ENCODE measurements at regions not wholly inside any gene's neighbourhood (a gene's known extent, or its start where the extent isn't known, plus 50 kb on each side); places are given as distances from the start of the nearest gene placed in this dataset.
A peak's percentile ranks its signal among the peaks of the same experiment; 100 is the strongest.

DNA sequence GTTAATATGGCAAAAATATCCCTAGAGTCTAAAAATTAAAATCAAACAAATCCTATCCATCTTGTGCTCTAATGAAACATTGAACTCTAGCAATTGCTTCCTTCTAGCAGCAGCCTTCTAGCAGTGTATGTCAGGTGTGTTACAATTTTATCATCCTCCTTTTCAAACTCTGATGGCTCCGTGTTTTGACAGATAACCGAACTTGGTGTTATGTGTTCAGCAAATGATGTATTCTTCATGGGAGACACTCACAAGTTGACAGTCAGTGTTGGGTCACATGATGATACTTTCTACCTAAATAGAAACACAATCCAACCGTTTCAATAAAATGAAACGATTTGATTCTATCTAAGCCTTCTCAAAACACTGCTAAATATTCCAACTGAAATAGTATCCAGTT, 525.3 kb upstream of the NOVA1 start:
- TF ChIP-seq, protein P1, sequence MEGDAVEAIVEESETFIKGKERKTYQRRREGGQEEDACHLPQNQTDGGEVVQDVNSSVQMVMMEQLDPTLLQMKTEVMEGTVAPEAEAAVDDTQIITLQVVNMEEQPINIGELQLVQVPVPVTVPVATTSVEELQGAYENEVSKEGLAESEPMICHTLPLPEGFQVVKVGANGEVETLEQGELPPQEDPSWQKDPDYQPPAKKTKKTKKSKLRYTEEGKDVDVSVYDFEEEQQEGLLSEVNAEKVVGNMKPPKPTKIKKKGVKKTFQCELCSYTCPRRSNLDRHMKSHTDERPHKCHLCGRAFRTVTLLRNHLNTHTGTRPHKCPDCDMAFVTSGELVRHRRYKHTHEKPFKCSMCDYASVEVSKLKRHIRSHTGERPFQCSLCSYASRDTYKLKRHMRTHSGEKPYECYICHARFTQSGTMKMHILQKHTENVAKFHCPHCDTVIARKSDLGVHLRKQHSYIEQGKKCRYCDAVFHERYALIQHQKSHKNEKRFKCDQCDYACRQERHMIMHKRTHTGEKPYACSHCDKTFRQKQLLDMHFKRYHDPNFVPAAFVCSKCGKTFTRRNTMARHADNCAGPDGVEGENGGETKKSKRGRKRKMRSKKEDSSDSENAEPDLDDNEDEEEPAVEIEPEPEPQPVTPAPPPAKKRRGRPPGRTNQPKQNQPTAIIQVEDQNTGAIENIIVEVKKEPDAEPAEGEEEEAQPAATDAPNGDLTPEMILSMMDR (IDR thresholded peaks at IDR 0.05; ENCODE audit: poor library complexity, severe bottlenecking), result no peak
- TF ChIP-seq RAD21 (conservative IDR thresholded peaks at IDR 0.05) (no peak), TAF1 (IDR thresholded peaks at IDR 0.05; ENCODE audit: low read depth) (no peak), MXI1 (conservative IDR thresholded peaks at IDR 0.05; ENCODE audit: poor library complexity, severe bottlenecking) (no peak), EP300 (conservative IDR thresholded peaks at IDR 0.05; ENCODE audit: poor library complexity, severe bottlenecking) (peak; percentile 80), POLR2AphosphoS5 (IDR thresholded peaks at IDR 0.05) (peak; percentile 73), SMC3 (conservative IDR thresholded peaks at IDR 0.05; ENCODE audit: poor library complexity) (peak; percentile 15), EZH2 (IDR thresholded peaks at IDR 0.05; ENCODE audit: borderline replicate concordance, insufficient read depth, low read length, poor library complexity, severe bottlenecking) (no peak)
- TF ChIP-seq, protein P2, sequence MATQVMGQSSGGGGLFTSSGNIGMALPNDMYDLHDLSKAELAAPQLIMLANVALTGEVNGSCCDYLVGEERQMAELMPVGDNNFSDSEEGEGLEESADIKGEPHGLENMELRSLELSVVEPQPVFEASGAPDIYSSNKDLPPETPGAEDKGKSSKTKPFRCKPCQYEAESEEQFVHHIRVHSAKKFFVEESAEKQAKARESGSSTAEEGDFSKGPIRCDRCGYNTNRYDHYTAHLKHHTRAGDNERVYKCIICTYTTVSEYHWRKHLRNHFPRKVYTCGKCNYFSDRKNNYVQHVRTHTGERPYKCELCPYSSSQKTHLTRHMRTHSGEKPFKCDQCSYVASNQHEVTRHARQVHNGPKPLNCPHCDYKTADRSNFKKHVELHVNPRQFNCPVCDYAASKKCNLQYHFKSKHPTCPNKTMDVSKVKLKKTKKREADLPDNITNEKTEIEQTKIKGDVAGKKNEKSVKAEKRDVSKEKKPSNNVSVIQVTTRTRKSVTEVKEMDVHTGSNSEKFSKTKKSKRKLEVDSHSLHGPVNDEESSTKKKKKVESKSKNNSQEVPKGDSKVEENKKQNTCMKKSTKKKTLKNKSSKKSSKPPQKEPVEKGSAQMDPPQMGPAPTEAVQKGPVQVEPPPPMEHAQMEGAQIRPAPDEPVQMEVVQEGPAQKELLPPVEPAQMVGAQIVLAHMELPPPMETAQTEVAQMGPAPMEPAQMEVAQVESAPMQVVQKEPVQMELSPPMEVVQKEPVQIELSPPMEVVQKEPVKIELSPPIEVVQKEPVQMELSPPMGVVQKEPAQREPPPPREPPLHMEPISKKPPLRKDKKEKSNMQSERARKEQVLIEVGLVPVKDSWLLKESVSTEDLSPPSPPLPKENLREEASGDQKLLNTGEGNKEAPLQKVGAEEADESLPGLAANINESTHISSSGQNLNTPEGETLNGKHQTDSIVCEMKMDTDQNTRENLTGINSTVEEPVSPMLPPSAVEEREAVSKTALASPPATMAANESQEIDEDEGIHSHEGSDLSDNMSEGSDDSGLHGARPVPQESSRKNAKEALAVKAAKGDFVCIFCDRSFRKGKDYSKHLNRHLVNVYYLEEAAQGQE (IDR thresholded peaks at IDR 0.05; ENCODE audit: borderline replicate concordance), result no peak
- Histone ChIP-seq H3K4me2 (ENCODE audit: low read length) (no peak overlapping the region), H3K79me2 (replicated peaks; ENCODE audit: insufficient read depth, low read length) (no peaks in the 10 kb centered on the region), H3K9me2 (ENCODE audit: insufficient read depth, low read length) (no peaks in the 10 kb centered on the region), H3K9me3 (ENCODE audit: low read length) (no peaks in the 10 kb centered on the region), H2AFZ (ENCODE audit: low read depth, low read length) (no peak overlapping the region), H3K27ac (ENCODE audit: low read length) (no peak overlapping the region), H3K36me3 (ENCODE audit: insufficient read depth, low read length) (no peaks in the 10 kb centered on the region), H3K27me3 (ENCODE audit: insufficient read depth, low read depth, low read length) (no peaks in the 10 kb centered on the region), H3K4me3 (ENCODE audit: low read length) (no peak overlapping the region), H3K9ac (ENCODE audit: low read length) (no peak overlapping the region), H4K20me1 (ENCODE audit: insufficient read depth) (no peaks in the 10 kb centered on the region), H3F3A (ENCODE audit: insufficient read depth, low read length, poor library complexity, severe bottlenecking) (no peaks in the 10 kb centered on the region)

DNA sequence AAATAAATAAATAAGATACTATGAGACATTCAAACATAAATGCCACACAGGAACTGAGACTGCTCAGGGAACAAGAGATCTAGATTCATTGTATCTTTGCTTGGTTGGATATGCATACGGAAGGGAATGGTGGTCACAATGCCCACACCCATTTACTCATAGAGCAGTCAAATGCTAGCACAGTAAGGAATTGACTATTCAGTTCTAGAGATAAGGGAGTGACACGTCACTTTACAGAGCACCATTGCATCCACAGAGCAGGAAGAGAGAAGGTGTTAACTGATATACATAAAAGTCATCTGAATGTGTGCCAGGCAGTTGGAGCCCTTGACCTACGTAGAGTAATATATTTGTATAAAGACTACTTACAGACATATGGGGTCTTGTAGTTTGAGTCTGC, 530.0 kb upstream of the NOVA1 start:
- no peak for TF ChIP-seq TAF1 (IDR thresholded peaks at IDR 0.05; ENCODE audit: low read depth)
- TF ChIP-seq, protein P2 (IDR thresholded peaks at IDR 0.05; ENCODE audit: borderline replicate concordance), result no peak
- TF ChIP-seq EP300 (conservative IDR thresholded peaks at IDR 0.05; ENCODE audit: poor library complexity, severe bottlenecking), result no peak
- no peak for TF ChIP-seq POLR2AphosphoS5 (IDR thresholded peaks at IDR 0.05)
- Histone ChIP-seq H2AFZ (ENCODE audit: low read depth, low read length) (no peak overlapping the region), H3F3A (ENCODE audit: insufficient read depth, low read length, poor library complexity, severe bottlenecking) (no peaks in the 10 kb centered on the region), H3K9ac (ENCODE audit: low read length) (no peak overlapping the region), H3K27ac (ENCODE audit: low read length) (no peak overlapping the region), H3K9me2 (ENCODE audit: insufficient read depth, low read length) (no peaks in the 10 kb centered on the region), H3K4me3 (ENCODE audit: low read length) (no peak overlapping the region), H3K36me3 (ENCODE audit: insufficient read depth, low read length) (no peaks in the 10 kb centered on the region), H3K4me2 (ENCODE audit: low read length) (no peak overlapping the region), H3K79me2 (replicated peaks; ENCODE audit: insufficient read depth, low read length) (no peaks in the 10 kb centered on the region), H3K9me3 (ENCODE audit: low read length) (no peaks in the 10 kb centered on the region), H3K27me3 (ENCODE audit: insufficient read depth, low read depth, low read length) (no peaks in the 10 kb centered on the region), H4K20me1 (ENCODE audit: insufficient read depth) (no peaks in the 10 kb centered on the region)
